ENCODE measurements at regions not wholly inside any gene's neighbourhood (a gene's known extent, or its start where the extent isn't known, plus 50 kb on each side); places are given as distances from the start of the nearest gene placed in this dataset.

DNA sequence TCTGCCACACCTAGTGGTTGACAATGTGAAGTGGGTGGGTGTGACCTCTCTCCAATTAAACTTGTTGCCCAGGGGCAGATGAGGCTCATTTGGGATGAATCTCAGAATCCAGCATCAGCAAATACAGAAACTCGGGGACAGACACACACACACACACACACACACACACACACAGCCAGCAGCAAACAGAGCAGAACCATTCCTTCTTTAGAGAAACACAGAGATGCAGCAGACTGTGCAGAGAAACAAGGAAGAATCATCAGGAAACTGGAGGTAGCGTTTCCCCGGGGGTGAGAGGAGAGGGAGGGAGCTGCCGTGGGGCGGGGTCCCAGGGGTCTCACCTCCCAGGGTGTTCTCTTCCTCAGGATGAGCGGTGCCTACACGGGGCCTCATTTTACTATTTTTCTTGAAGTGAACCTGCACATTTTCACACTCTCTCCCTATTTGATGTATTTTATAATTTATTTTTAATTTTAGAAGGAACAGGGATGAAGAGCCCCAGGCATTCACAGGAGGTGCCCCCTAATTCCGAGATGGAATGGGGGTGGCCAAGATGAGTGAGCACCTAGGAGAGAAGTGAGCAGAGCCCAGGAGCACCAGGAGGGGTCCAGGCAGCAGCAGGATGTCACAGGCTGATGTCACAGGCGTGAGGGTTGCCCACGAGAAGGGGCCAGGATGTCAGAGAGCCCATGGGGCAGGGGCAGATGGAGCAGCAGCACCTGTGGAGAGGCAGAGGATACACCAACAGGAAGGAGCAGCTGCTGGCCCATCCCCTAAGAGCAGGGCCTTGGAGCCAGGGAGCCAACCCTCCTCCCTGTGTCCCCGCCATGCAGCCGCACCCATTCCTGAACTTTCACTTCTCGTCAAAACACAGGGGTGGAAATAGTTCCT is 85.3 kb upstream of the PPP2R2D start:
- TF ChIP-seq CTCF (IDR thresholded peaks at IDR 0.05), result no peak
- no peak for TF ChIP-seq POLR2AphosphoS5 (IDR thresholded peaks at IDR 0.05)

Data from gastroesophageal sphincter (tissue), 3 donors.